Nephron (organoid): ENCODE measurements at regions not wholly inside any gene's neighbourhood (a gene's known extent, or its start where the extent isn't known, plus 50 kb on each side); places are given as distances from the start of the nearest gene placed in this dataset.

ENCODE experiments used
- H3K27ac Mint-ChIP-seq, 3 experiments: 2 replicates each; pipeline ENCODE4 v1.8.0; 2020; ENCODE audit warnings: mixed read lengths in 3 of 3, mild to moderate bottlenecking in 2 of 3, moderate library complexity in 1 of 3
- H3K27me3 Mint-ChIP-seq: 2 replicates; pipeline ENCODE4 v1.8.0; 2021; ENCODE audit warnings: low read depth, mild to moderate bottlenecking, moderate library complexity, mixed read lengths
- H3K36me3 Mint-ChIP-seq: 2 replicates; pipeline ENCODE4 v1.8.0; 2020; ENCODE audit warnings: low read depth, mixed read lengths
- H3K4me1 Mint-ChIP-seq: 2 replicates; pipeline ENCODE4 v1.8.0; 2020; ENCODE audit warnings: mixed read lengths
- H3K4me3 Mint-ChIP-seq, 3 experiments: 2 replicates each; pipeline ENCODE4 v1.8.0; 2020; ENCODE audit warnings: mild to moderate bottlenecking in 3 of 3, mixed read lengths in 3 of 3, moderate library complexity in 2 of 3
- H3K9me3 Mint-ChIP-seq: 2 replicates; pipeline ENCODE4 v1.8.0; 2020; ENCODE audit warnings: mixed read lengths
- TF ChIP-seq, protein P1 (sequence below), 3 experiments: fragments of 200-600 bp; sonication (generic); IDR thresholded peaks; one replicate each; pipeline ENCODE4 v1.5.0; 2021; ENCODE audit warnings: antibody characterized with exemption in 3 of 3; ENCODE audit not compliant: unreplicated experiment in 3 of 3

DNA sequence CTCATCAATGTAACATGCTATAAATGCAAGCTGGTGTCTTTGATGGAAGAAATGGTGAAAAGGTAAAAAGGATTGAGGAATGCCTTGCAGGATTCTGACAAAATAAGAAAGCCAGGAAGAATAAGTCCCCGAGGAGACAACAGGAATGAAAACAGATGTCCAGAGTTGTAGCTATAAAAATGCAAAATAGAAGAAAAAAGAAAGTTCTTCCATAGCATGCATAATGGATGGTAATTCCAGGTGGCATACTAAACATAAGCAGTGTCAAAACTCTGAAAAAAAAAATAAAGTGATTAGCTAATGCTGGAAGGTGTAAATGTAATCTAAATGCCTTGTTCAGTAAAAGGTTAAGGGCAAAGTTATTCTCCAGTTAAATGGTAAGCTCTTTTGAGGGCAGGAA is 225.9 kb upstream of the CHST9 start:
- H3K4me1 Mint-ChIP-seq: peaks cover 44% of the 10 kb centered on the region
- H3K27ac Mint-ChIP-seq: peak overlapping the region; percentile 66 to 76 (median 76)
- H3K4me3 Mint-ChIP-seq: no peak overlapping the region
- H3K27me3 Mint-ChIP-seq: no peaks in the 10 kb centered on the region
- TF ChIP-seq, protein P1, sequence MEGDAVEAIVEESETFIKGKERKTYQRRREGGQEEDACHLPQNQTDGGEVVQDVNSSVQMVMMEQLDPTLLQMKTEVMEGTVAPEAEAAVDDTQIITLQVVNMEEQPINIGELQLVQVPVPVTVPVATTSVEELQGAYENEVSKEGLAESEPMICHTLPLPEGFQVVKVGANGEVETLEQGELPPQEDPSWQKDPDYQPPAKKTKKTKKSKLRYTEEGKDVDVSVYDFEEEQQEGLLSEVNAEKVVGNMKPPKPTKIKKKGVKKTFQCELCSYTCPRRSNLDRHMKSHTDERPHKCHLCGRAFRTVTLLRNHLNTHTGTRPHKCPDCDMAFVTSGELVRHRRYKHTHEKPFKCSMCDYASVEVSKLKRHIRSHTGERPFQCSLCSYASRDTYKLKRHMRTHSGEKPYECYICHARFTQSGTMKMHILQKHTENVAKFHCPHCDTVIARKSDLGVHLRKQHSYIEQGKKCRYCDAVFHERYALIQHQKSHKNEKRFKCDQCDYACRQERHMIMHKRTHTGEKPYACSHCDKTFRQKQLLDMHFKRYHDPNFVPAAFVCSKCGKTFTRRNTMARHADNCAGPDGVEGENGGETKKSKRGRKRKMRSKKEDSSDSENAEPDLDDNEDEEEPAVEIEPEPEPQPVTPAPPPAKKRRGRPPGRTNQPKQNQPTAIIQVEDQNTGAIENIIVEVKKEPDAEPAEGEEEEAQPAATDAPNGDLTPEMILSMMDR (IDR thresholded peaks at IDR 0.05; ENCODE audit: unreplicated experiment in 3 of 3): no peak
- H3K9me3 Mint-ChIP-seq: no peaks in the 10 kb centered on the region
- no peaks in the 10 kb centered on the region for H3K36me3 Mint-ChIP-seq

DNA sequence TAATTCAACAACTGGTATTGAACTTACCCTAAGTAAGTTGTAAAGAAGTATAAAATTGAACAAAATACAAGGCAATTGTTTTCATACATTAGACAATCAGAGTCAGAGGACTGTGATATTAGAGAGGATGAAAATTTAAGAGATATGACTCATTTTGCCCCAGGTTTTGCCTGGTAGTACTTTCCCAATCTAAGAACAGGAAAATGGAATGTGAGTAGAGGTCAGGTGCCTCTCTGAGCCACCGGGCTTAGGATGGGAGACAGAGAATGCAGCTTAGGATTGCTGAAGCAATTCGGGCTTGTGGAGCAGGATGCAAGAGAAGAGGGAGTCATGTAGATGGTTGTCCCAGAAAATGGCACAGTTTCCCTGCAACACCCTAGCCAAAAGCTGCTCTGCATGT is 219.7 kb upstream of the CHST9 start:
- Mint-ChIP-seq H3K27me3 (peaks cover 4% of the 10 kb centered on the region), H3K9me3 (no peaks in the 10 kb centered on the region), H3K27ac (peak overlapping the region in 2 of 3 experiments; percentile 69 to 79), H3K4me1 (peaks cover 4% of the 10 kb centered on the region), H3K4me3 (no peak overlapping the region), H3K36me3 (no peaks in the 10 kb centered on the region)
- TF ChIP-seq, protein P1 (IDR thresholded peaks at IDR 0.05; ENCODE audit: unreplicated experiment in 3 of 3): no peak

DNA sequence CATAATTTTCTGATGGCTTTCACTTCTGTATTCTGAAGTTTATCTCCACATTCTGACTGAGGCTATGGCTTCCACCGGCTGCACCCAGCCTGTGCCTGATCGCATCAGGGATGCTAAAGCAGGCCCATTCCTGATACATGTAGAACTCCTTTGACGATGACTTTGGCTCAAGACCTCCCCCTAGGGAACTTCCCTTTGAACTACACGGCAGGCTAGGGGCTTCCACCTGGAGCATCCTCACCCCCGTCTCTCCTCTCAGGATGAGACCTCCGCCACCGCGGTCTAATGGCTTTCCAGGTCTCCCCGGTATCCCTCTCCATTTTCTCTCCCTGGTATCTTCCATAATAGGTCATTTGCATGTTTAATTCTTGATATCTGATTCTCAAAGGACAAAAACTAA is 214.9 kb upstream of the CHST9 start:
- H3K27ac Mint-ChIP-seq: no peak overlapping the region
- peaks cover 4% of the 10 kb centered on the region for H3K4me1 Mint-ChIP-seq
- H3K9me3 Mint-ChIP-seq: no peaks in the 10 kb centered on the region
- no peaks in the 10 kb centered on the region for H3K36me3 Mint-ChIP-seq
- H3K27me3 Mint-ChIP-seq: peaks cover 3% of the 10 kb centered on the region
- TF ChIP-seq, protein P1 (IDR thresholded peaks at IDR 0.05; ENCODE audit: unreplicated experiment in 3 of 3): no peak
- H3K4me3 Mint-ChIP-seq: no peak overlapping the region

DNA sequence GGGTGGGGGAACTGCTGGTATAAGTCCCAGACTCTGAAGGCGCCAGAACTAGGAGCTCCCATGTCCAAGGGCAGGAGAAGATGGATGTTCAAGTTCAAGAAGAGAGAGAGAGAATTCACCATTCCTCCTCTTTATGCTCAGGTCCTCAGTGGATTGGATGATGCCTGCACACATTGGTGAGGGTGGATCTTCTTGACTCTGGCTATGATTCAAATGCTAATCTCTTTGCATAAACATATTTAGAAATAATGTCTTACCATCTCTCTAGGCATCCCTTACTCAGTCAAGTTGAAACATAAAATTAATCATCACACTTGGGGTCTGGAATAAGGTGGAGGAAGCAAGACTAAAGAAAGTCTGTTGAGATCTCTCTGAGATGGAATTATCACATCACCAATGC is 210.6 kb upstream of the CHST9 start:
- no peaks in the 10 kb centered on the region for H3K4me1 Mint-ChIP-seq
- no peak overlapping the region for H3K27ac Mint-ChIP-seq
- no peaks in the 10 kb centered on the region for H3K36me3 Mint-ChIP-seq
- no peak overlapping the region for H3K4me3 Mint-ChIP-seq
- peaks cover 2% of the 10 kb centered on the region for H3K9me3 Mint-ChIP-seq
- TF ChIP-seq, protein P1 (IDR thresholded peaks at IDR 0.05; ENCODE audit: unreplicated experiment in 3 of 3): no peak
- no peaks in the 10 kb centered on the region for H3K27me3 Mint-ChIP-seq

DNA sequence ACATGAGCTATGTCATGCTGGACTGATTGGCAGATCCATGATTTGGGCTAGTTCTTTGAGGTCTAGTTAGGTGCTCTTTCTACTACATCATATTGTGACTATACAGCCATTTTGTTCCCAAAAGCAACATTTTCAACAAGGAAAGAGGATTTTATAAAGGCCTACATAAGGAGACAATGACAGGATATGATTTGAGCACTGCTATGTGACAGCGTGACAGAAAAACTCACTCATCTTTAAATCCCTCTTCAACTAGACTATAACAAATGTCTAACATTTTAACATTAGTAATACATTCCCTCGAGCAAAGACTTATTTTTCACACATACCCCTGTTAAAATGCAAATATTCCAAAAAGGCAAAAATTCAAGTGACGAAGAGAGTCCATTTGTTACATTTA is 209.6 kb upstream of the CHST9 start:
- H3K27me3 Mint-ChIP-seq: no peaks in the 10 kb centered on the region
- H3K36me3 Mint-ChIP-seq: no peaks in the 10 kb centered on the region
- TF ChIP-seq, protein P1 (IDR thresholded peaks at IDR 0.05; ENCODE audit: unreplicated experiment in 3 of 3): no peak
- H3K9me3 Mint-ChIP-seq: peaks cover 6% of the 10 kb centered on the region
- no peak overlapping the region for H3K27ac Mint-ChIP-seq
- H3K4me3 Mint-ChIP-seq: no peak overlapping the region
- no peaks in the 10 kb centered on the region for H3K4me1 Mint-ChIP-seq

DNA sequence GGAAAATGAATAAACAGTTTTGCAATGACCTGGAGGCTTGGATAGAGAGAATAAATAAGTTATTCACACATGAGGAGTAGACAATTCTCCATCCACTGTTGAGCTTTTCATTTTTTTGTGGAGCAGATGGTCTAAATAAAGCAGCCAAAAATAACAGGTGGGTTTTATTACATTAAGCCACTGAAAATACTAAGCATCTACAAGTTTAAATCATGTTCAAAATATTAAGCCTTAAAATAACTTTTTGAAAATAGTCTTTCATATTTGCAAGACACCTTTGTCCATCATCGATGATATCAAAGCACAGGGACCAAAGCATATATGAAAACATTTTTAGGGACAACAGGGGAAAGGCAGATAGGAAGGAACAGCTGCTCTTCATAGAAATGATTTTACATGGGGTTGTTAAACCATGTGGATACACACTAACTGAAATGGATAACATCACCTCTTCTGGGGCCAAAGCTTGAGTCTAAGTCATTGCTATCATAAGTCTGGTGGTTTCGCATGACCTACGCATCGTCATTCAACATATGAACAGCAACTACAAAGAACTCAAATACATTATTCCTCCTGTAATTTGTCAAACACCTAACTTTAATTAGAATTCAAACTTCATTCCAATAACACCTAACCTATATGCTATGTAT is 197.6 kb upstream of the CHST9 start:
- H3K9me3 Mint-ChIP-seq: no peaks in the 10 kb centered on the region
- peak overlapping the region; percentile 18 to 66 (median 33) for H3K27ac Mint-ChIP-seq
- H3K36me3 Mint-ChIP-seq: no peaks in the 10 kb centered on the region
- TF ChIP-seq, protein P1 (IDR thresholded peaks at IDR 0.05; ENCODE audit: unreplicated experiment in 3 of 3): no peak
- no peak overlapping the region for H3K4me3 Mint-ChIP-seq
- H3K27me3 Mint-ChIP-seq: no peaks in the 10 kb centered on the region
- H3K4me1 Mint-ChIP-seq: peaks cover 32% of the 10 kb centered on the region
